BJ (cell line): ENCODE measurements at regions not wholly inside any gene's neighbourhood (a gene's known extent, or its start where the extent isn't known, plus 50 kb on each side); places are given as distances from the start of the nearest gene placed in this dataset.

Experiments
- CTCF ChIA-PET: fragments of 350-600 bp; formaldehyde crosslinking; extraction: SDS; loops from one replicate; lab custom pipeline; 2021; ENCODE audit warnings: antibody characterized with exemption, inconsistent platforms; lab: Yijun Ruan, JAX
- POLR2A ChIA-PET: fragments of 300-600 bp; sonication (Branson Sonifier 250); formaldehyde crosslinking; extraction: SDS; loops from one replicate; lab custom pipeline; 2021; ENCODE audit warnings: antibody characterized with exemption; lab: Charles Lee
- DNase-seq: peaks from one replicate; pipeline ENCODE4 v3.0.0-alpha.2; 2011; ENCODE audit warnings: low read depth
- H3K27me3 ChIP-seq: 2 replicates; pipeline ENCODE4 v1.6.0; 2011; ENCODE audit warnings: low read length; ENCODE audit not compliant: control insufficient read depth, insufficient read depth
- H3K36me3 ChIP-seq: 2 replicates; pipeline ENCODE4 v1.5.1; 2011; ENCODE audit warnings: low read length; ENCODE audit not compliant: control insufficient read depth, insufficient read depth
- H3K4me3 ChIP-seq: 2 replicates; pipeline ENCODE4 v1.5.1; 2011; ENCODE audit warnings: low read depth, mild to moderate bottlenecking, control low read depth, low read length
- CTCF ChIP-seq: IDR thresholded peaks from 2 replicates; pipeline ENCODE4 v1.5.1; 2011; ENCODE audit warnings: low read depth, mild to moderate bottlenecking, control low read depth, inconsistent platforms, low read length, moderate library complexity; ENCODE audit not compliant: insufficient read depth

- ChIA-PET POLR2A (no interaction called here), CTCF (interaction anchor here (0.6 kb wide), 2 partner anchors 27 to 80 kb away, joined by 3 to 5 read pairs; no protein-coding TSS in a partner anchor)
- Histone ChIP-seq H3K36me3 (no peaks in the 10 kb centered on the region), H3K4me3 (no peak overlapping the region), H3K27me3 (peaks cover 9% of the 10 kb centered on the region)
- DNase-seq: no peak
- no peak for TF ChIP-seq CTCF
Measured at GRCh38 chr10:78578929-78579328, 489.8 kb upstream of the ZMIZ1 start.

GRCh38 chr10:78579576-78579975 is 489.2 kb upstream of the ZMIZ1 start:
- no peak for DNase-seq
- no peak overlapping the region for H3K4me3 ChIP-seq
- ChIA-PET POLR2A (no interaction called here), CTCF (interaction anchor here (0.6 kb wide), 1 partner anchor 26 kb away, joined by 5 read pairs; no protein-coding TSS in a partner anchor)
- no peaks in the 10 kb centered on the region for H3K36me3 ChIP-seq
- peaks cover 14% of the 10 kb centered on the region for H3K27me3 ChIP-seq
- TF ChIP-seq CTCF: no peak

GRCh38 chr10:78579995-78580394 is 488.8 kb upstream of the ZMIZ1 start:
- ChIA-PET CTCF (no interaction called here), POLR2A (no interaction called here)
- peaks cover 15% of the 10 kb centered on the region for H3K27me3 ChIP-seq
- no peak for DNase-seq
- H3K36me3 ChIP-seq: no peaks in the 10 kb centered on the region
- H3K4me3 ChIP-seq: no peak overlapping the region
- no peak for TF ChIP-seq CTCF

GRCh38 chr10:78581133-78581694 is 487.6 kb upstream of the ZMIZ1 start:
- DNase-seq: no peak
- no peak for TF ChIP-seq CTCF
- no peaks in the 10 kb centered on the region for H3K36me3 ChIP-seq
- ChIA-PET POLR2A (no interaction called here), CTCF (no interaction called here)
- H3K27me3 ChIP-seq: peaks cover 18% of the 10 kb centered on the region
- no peak overlapping the region for H3K4me3 ChIP-seq

GRCh38 chr10:78582540-78582939 is 486.2 kb upstream of the ZMIZ1 start:
- Histone ChIP-seq H3K27me3 (peaks cover 18% of the 10 kb centered on the region), H3K36me3 (no peaks in the 10 kb centered on the region), H3K4me3 (no peak overlapping the region)
- TF ChIP-seq CTCF: no peak
- ChIA-PET CTCF (interaction anchor here (0.6 kb wide), 1 partner anchor 360 kb away, joined by 3 read pairs; no protein-coding TSS in a partner anchor), POLR2A (no interaction called here)
- no peak for DNase-seq
